NCI-H1436 (cell line): ENCODE measurements at regions not wholly inside any gene's neighbourhood (a gene's known extent, or its start where the extent isn't known, plus 50 kb on each side); places are given as distances from the start of the nearest gene placed in this dataset.
"Not testable (repeated sequence)": the region's sequence is repeated elsewhere in the genome, so short reads cannot be mapped to it uniquely, and the experiment has no call there.

Experiments used
- DNase-seq: peaks from one replicate; lab custom pipeline; 2025; lab: John Stamatoyannopoulos, UW

- DNase-seq, result no peak
Observed at GRCh38 chrX:1700757-1701156, 85.9 kb downstream of the ASMT start.

GRCh38 chrX:1701396-1701901 lies 86.6 kb downstream of the ASMT start:
- DNase-seq, result not testable (repeated sequence)

- DNase-seq, result not testable (repeated sequence)
Observed at GRCh38 chrX:1702142-1702541, 87.3 kb downstream of the ASMT start.

GRCh38 chrX:1702557-1702956 lies 87.7 kb downstream of the ASMT start:
- not testable (repeated sequence) for DNase-seq

- not testable (repeated sequence) for DNase-seq
Observed at GRCh38 chrX:1709277-1709676, 94.4 kb downstream of the ASMT start.

GRCh38 chrX:1713296-1713695 lies 98.4 kb downstream of the ASMT start:
- no peak for DNase-seq

GRCh38 chrX:1717373-1717772 lies 102.5 kb downstream of the ASMT start:
- no peak for DNase-seq

- DNase-seq, result no peak
Observed at GRCh38 chrX:1719270-1719669, 104.4 kb downstream of the ASMT start.

GRCh38 chrX:1720836-1721235 lies 106.0 kb downstream of the ASMT start:
- no peak for DNase-seq

- DNase-seq, result no peak
Observed at GRCh38 chrX:1725472-1725871, 110.6 kb downstream of the ASMT start.

GRCh38 chrX:1727531-1728027 lies 112.7 kb downstream of the ASMT start:
- no peak for DNase-seq

GRCh38 chrX:1734806-1735205 lies 119.9 kb downstream of the ASMT start:
- DNase-seq, result no peak

- DNase-seq, result no peak
Observed at GRCh38 chrX:1741816-1742394, 127.0 kb downstream of the ASMT start.

GRCh38 chrX:1743105-1743504 lies 128.2 kb downstream of the ASMT start:
- no peak for DNase-seq

GRCh38 chrX:1743663-1744062 lies 128.8 kb downstream of the ASMT start:
- no peak for DNase-seq

- no peak for DNase-seq
Observed at GRCh38 chrX:1748408-1748807, 133.5 kb downstream of the ASMT start.

GRCh38 chrX:1749499-1749898 lies 134.6 kb downstream of the ASMT start:
- no peak for DNase-seq

GRCh38 chrX:1750267-1750666 lies 135.4 kb downstream of the ASMT start:
- no peak for DNase-seq

- no peak for DNase-seq
Observed at GRCh38 chrX:1751781-1752180, 136.9 kb downstream of the ASMT start.

- DNase-seq, result not testable (repeated sequence)
Observed at GRCh38 chrX:1752799-1753198, 137.9 kb downstream of the ASMT start.

GRCh38 chrX:1754077-1754476 lies 139.2 kb downstream of the ASMT start:
- DNase-seq, result no peak

GRCh38 chrX:1763294-1763693 lies 148.4 kb downstream of the ASMT start:
- DNase-seq, result no peak

- DNase-seq, result not testable (repeated sequence)
Observed at GRCh38 chrX:1764883-1765364, 150.1 kb downstream of the ASMT start.

- no peak for DNase-seq
Observed at GRCh38 chrX:1767026-1767425, 152.2 kb downstream of the ASMT start.
